Tongue (tissue), 1 donor: ENCODE measurements at regions not wholly inside any gene's neighbourhood (a gene's known extent, or its start where the extent isn't known, plus 50 kb on each side); places are given as distances from the start of the nearest gene placed in this dataset.

ENCODE experiments used
- DNase-seq: peaks from one replicate; pipeline ENCODE4 v3.0.0-alpha.2; 2015

- DNase-seq: no peak
Observed at GRCh38 chr13:79810018-79810417, 329.1 kb downstream of the NDFIP2 start.

- DNase-seq: no peak
Observed at GRCh38 chr13:79808475-79808874, 327.5 kb downstream of the NDFIP2 start.

- no peak for DNase-seq
Observed at GRCh38 chr13:79807554-79807953, 326.6 kb downstream of the NDFIP2 start.

- no peak for DNase-seq
Observed at GRCh38 chr13:79806821-79807220, 325.9 kb downstream of the NDFIP2 start.

GRCh38 chr13:79805317-79805716 is 324.4 kb downstream of the NDFIP2 start:
- no peak for DNase-seq

GRCh38 chr13:79803989-79804388 is 323.0 kb downstream of the NDFIP2 start:
- DNase-seq: no peak

GRCh38 chr13:79803296-79803695 is 322.3 kb downstream of the NDFIP2 start:
- no peak for DNase-seq

- DNase-seq: peak; percentile 52
Observed at GRCh38 chr13:79802389-79803085, 321.6 kb downstream of the NDFIP2 start.

- peak; percentile 76 for DNase-seq
Observed at GRCh38 chr13:79799059-79799867, 318.3 kb downstream of the NDFIP2 start.

GRCh38 chr13:79796136-79796535 is 315.2 kb downstream of the NDFIP2 start:
- DNase-seq: peak; percentile 81

GRCh38 chr13:79794931-79795330 is 314.0 kb downstream of the NDFIP2 start:
- no peak for DNase-seq

GRCh38 chr13:79792716-79793115 is 311.8 kb downstream of the NDFIP2 start:
- DNase-seq: no peak

- DNase-seq: no peak
Observed at GRCh38 chr13:79791471-79792042, 310.6 kb downstream of the NDFIP2 start.

- no peak for DNase-seq
Observed at GRCh38 chr13:79786176-79786575, 305.2 kb downstream of the NDFIP2 start.

GRCh38 chr13:79782541-79783205 is 301.7 kb downstream of the NDFIP2 start:
- DNase-seq: peak; percentile 97

- DNase-seq: no peak
Observed at GRCh38 chr13:79781829-79782540, 301.0 kb downstream of the NDFIP2 start.

GRCh38 chr13:79780240-79780639 is 299.3 kb downstream of the NDFIP2 start:
- peak; percentile 63 for DNase-seq

GRCh38 chr13:79779761-79780160 is 298.8 kb downstream of the NDFIP2 start:
- no peak for DNase-seq

GRCh38 chr13:79778741-79779460 is 297.9 kb downstream of the NDFIP2 start:
- DNase-seq: no peak

- DNase-seq: no peak
Observed at GRCh38 chr13:79777504-79777903, 296.5 kb downstream of the NDFIP2 start.

GRCh38 chr13:79776531-79777295 is 295.8 kb downstream of the NDFIP2 start:
- no peak for DNase-seq
